SH-SY5Y (cell line): ENCODE measurements at regions not wholly inside any gene's neighbourhood (a gene's known extent, or its start where the extent isn't known, plus 50 kb on each side); places are given as distances from the start of the nearest gene placed in this dataset.

Experiments used
- GATA2 ChIP-seq: IDR thresholded peaks from 2 replicates; pipeline ENCODE4 v1.6.1; 2011; ENCODE audit warnings: mild to moderate bottlenecking, low read depth, low read length
- GATA3 ChIP-seq: IDR thresholded peaks from 2 replicates; pipeline ENCODE4 v1.6.1; 2011; ENCODE audit warnings: low read depth, mild to moderate bottlenecking, low read length, moderate library complexity

DNA sequence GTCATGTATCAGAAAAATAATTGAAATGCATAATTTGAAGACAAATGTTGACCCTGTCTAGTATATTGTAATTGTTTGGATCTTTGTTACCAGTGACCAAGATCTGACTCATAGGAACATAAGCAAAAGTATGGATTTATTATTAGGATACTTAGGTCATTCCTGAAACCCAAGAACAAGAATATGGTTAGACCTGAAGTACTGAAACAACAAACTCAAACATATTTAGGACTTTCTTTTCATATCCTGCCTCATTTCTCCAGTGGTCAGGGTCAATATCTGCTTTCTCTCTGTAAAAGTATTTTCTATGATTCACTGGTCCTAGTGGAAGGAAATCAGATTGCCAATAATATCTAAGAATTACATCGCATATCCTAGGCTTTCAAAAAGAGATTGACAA, 1937.1 kb upstream of the WWC1 start:
- no peak for TF ChIP-seq GATA3
- no peak for TF ChIP-seq GATA2

DNA sequence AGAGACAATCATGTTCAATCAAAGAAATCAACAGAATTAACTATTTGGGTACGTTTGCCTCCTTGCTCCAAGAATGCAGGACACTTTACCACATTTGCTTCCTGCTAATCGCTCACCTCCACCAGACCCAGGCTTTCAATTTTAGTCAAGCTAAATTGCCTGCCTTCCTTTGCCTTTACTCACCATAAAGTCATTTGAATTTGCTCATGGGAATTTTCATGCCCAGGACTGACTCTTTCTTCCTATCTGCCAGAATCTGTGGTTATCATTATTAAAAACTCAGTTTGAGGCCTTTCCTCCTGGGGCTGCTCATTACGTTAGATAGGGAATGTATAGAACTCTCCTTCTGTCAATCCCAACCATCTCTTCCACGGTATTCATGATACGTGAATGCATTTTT, 1935.3 kb upstream of the WWC1 start:
- TF ChIP-seq GATA2 (no peak), GATA3 (no peak)

DNA sequence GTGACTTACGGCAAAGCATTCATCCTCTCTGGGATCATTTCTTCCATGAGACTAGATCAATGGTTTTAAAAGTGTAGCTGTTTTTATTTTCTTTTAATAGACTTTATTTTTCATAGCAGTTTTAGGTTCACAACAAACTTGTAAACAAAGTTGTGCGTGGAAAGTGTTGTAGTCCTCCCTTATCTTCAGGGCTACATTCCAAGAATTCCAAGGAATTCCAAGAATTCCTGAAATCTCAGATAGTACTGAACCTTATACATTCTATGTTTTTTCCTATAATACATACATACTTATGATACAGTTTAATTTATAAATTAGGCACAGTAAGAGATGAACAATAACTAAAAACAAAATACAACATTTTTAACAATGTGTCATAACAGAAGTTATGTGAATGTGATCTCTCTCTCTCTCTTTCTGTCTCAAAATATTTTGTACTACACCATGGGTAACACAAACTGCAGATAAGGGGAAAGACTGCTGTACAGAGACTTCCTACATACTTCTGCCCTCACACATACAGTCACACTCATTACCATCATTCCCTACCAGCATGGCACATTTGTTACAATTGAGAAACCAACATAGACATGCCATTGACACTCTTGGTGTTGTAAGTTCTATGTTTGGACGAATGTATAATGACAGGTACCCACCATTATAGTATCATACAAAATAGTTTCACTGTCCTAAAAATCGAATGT, 1933.2 kb upstream of the WWC1 start:
- TF ChIP-seq GATA2 (no peak), GATA3 (no peak)

DNA sequence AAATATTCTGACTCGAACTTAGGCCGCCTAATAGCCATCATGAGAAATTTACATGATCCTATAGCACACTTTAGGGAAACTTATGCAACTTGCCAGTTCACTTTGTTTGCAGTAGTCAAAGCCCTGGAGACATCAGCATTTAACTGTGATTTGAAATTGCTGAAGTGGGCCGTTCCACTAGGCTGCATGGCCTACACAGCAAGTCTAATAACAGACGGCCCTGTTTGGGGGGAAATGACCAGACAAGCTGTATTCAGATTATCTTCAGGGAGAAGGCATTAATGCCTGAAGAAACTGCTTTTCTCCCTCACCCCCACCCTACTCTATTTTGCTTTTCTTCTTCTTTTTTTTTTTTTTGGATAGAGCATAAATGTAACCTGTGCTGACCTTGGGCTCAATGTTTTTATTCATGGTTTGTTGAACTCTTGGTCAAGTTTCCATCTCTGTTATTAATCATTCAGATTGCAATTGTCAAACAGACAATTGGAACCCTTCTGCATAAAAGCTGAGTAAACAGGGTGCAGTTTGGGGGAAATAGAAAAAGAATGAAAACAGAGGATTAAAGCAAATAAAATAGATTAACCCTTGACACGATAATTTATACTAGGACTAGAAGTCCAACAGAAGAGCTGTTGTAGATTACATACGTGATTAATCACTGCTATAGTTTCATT, 1928.2 kb upstream of the WWC1 start:
- no peak for TF ChIP-seq GATA3
- TF ChIP-seq GATA2: no peak

DNA sequence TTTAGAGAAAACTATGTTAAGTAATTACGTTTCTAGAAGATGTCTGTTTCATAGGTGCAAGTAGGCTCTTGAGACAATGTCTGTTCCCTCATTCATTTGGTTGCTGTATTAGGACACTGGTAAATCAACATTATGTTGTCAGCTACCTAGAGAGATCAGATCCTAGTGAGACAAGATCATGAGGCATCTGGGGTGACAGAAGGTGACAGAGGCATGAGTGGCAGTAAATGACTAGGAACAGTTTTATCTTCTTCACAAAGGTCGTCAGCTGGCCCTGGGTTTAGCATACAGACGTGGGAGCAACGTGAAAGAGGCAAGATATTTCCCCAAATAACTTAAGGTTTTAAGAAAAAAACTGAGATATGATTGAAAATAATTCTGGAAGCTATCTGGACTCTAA, 1926.3 kb upstream of the WWC1 start:
- no peak for TF ChIP-seq GATA2
- no peak for TF ChIP-seq GATA3

DNA sequence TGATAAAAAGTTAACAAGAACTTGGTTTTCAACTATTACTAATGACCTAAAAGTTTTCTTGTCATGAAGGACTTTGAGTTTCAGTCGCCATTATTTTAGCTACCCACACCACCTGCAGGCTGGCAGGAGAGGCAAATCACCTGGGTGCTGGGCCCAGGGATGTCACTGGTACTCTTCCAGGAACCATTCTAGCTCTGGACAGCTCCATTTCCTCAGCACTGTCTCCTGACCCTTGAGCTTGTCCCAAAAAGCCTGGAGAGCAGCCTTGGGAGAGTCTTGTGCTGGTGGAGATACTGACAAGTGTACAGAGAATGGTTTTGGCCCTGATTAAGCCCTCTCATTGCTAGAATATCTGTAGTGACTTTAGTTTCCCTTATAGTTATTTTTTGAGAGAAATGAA, 1924.1 kb upstream of the WWC1 start:
- TF ChIP-seq GATA3 (no peak), GATA2 (no peak)

DNA sequence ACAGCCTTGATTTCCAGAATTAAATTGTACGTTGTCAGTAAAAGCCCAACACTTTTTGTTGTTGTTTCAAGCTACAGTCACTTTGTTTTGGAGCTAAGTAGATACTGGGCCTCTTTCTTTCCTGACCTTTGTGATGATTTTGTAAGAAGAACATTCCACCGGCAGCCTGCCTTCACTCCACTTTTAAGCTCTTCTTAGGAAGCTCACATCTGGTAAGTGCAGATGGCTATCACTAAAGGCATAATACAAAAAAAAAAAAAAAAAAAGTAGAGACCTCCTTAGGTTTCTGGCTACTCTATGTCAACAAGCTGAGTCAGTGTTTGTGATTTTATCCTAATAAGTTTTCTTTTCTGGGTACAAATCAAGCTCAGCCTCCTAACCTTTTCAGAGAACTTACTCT, 1922.1 kb upstream of the WWC1 start:
- TF ChIP-seq GATA2 (no peak), GATA3 (no peak)

DNA sequence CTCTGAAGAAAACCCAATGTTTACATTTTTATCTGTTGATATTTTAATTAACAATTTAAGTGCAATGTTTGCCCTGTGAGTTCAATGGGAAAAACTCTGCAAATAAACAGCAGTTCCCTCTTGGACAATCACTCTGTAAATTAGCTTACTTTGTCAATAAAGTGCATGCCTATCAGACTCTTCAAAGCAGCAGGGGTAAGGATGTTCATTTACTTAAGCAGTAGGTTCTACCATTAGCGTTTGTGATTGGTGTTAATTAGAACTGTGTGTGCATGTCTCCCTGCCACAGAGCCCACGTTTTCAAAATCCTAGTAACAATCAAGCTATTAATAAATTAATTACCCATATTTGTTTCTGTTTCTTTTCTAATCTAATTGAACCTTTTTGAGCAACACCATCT, 1921.6 kb upstream of the WWC1 start:
- no peak for TF ChIP-seq GATA2
- no peak for TF ChIP-seq GATA3

DNA sequence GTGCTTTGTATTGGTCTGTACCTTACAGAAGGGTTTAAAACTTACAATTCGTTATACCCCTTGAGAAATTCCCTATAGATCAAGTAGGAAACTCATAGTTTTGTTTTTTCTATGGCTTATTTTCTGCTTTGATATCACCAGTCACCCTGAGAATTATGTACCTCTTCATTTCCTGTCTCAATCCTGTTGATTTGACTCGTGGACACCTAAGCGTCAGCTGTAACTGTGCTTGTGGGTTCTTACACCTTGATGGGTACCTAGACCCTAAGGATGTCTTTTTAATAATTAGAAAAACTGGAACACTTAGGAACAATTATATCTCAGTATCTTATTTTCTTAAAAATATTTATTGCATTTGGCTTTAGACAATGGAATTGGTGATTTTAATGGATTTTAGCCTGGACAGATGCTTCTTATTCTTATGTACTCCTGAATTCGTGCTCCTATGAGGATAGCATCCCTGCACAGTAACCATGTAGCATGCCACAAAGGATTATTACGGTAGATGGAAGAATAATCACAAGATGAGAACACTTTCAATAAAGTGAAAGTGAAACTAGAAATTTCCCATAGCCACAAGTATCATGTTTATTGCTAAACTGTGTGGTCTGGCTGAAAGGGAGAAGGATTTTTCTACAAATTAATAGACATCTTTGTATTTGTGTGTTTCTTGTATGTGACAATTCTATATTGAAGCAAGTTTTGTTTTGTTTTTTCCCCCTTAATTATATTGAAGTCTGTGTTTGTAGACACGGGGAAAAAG, 1920.3 kb upstream of the WWC1 start:
- no peak for TF ChIP-seq GATA3
- TF ChIP-seq GATA2: no peak

DNA sequence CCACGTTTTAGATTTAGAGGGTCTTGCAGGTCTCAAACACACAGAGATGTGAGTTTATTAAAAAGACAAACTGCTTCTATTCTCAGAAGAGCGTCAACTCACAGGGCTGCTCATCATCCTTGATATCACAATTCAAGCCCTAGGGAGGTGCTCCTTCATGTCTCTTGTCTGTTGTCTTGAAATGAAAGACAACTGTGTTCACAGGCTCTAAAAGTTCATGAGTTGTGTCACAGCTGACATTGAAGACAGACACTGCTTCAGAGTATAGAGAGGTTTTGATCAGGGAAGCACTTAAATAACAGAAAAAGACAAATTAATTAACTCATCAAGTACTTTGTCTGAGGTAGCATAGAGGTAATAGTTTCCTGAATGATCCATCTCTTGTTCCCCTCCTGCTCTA, 1917.6 kb upstream of the WWC1 start:
- TF ChIP-seq GATA3 (no peak), GATA2 (no peak)

DNA sequence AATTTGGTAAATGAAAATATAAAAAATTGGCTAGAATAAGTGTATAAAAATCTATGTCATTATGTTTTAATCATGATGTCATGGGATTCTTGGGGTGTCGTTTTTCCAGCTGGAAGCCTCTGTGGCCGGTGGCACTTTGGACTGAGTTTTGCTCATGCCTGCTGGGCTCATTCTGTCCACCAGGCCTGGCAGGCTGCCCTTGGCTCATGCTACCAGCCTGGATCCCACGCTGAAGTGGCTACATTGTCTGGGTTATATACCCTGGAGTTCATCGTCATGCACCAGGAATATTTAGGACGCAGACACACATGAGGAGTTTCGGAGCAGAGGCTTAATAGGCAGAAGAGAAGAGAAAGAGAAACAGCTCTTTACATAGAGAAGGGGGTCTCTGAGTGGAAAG, 1913.7 kb upstream of the WWC1 start:
- TF ChIP-seq GATA2 (no peak), GATA3 (no peak)

DNA sequence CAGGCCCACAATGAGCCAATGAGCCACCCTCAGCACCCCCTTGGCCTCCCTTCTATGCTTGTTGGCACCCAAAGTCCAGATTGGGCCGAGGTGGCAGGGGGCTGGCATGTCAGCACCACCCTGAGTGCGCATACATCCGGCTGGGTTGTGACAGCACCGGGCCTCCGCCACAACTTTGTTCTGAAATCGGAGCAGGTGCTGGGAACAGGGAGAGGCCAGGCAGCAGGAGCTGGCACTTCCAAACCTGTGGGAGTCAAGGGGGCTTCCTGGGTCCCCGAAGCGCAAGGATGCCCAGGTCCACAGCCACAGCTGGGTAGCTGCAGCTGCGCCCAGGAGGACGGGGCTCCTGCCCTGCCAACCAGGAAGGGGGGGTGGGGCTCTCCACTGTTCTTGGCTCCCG, 1911.9 kb upstream of the WWC1 start:
- TF ChIP-seq GATA3 (no peak), GATA2 (no peak)

DNA sequence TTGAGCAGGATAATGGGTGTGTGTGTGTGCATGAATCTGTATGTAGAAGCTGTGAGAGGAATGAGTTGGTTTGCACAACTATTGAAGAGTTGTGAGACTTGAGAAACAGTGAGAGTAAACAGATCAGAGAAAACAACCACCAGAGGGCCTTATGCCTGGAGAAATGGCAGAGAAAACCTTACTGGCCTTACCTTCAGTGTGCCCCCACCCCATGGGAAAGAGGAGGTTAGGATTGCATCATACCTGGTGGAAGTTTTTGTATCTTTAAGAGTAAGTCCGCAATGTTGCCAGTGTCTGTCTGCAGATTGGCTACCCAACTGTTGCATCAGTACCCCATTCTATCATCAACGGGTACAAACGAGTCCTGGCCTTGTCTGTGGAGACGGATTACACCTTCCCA, 1909.4 kb upstream of the WWC1 start:
- TF ChIP-seq GATA3: no peak
- no peak for TF ChIP-seq GATA2

DNA sequence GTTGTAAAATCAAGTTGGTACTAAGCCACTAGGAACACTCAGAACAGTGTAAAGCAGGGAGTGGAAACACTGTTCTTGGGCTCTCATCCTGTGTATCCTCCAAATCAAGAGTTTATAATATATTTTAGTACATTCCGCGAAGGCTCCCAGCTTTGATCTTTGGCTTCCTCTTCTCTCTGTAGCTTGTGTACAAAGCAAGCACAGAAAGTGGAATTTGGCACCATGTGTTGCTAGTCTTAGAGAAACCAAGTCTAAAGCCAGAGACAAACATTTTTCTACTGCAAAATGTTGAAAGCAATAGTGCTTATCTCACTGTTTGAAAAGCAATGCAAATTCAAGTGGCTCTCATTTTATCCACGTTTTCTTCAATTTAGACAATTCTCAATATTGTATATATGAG, 1893.3 kb upstream of the WWC1 start:
- no peak for TF ChIP-seq GATA3
- no peak for TF ChIP-seq GATA2

DNA sequence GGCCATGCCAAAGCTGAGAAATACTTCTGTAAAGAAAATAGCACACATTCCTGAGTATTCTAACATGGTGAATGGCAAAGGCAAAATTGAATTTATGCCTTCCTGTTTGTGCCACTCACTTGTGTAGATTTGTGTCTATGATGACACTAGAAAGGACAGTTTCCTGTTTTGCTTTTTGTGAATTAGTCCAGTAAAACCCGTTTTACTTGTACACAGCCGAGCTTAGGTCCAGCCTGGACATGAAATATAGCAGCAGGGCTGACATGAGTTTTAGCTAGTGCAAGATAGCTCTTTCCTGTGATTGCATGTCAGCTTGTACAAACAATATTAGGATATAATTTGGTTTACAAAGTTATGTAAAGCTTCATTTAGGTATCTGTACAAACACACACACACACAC, 1891.7 kb upstream of the WWC1 start:
- TF ChIP-seq GATA3 (no peak), GATA2 (no peak)
